ENCODE measurements at regions not wholly inside any gene's neighbourhood (a gene's known extent, or its start where the extent isn't known, plus 50 kb on each side); places are given as distances from the start of the nearest gene placed in this dataset.

DNA sequence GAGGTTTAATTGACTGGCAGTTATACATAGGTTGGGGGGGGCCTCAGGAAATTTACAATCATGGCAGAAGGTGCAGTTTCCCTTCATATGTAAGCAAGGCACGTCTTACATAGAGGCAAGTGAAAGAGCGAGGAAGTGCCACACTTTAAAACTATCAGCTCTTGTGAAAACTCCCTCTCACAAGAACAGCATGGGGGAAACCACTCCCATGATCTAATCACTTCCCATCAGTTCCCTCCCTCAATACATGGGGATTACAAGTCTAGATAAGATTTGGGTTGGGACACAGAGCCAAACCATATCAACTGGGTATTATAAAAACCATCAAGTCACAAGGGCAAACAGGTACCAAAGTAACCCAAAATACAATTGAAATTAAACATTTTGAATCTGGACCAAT lies 182.0 kb upstream of the FAT4 start:
- Histone ChIP-seq H3K9me3 (replicated peaks in 1 of 2; ENCODE audit: control insufficient read depth in 2 of 2, insufficient read depth in 1 of 2, low read depth in 1 of 2, low read length in 2 of 2) (no peaks in the 10 kb centered on the region), H2BK120ac (ENCODE audit: low read depth, low read length) (no peak overlapping the region), H2BK15ac (ENCODE audit: low read length) (no peak overlapping the region), H4K8ac (ENCODE audit: low read depth, low read length) (no peak overlapping the region), H2AFZ (ENCODE audit: low read length) (peak overlapping the region; percentile 4), H2AK5ac (ENCODE audit: low read depth, low read length) (no peak overlapping the region), H2BK12ac (ENCODE audit: low read length) (no peak overlapping the region), H4K91ac (ENCODE audit: low read depth, low read length, poor library complexity) (no peak overlapping the region), H3K27me3 (ENCODE audit: control insufficient read depth in 3 of 3, insufficient read depth in 3 of 3, low read depth in 1 of 3, low read length in 3 of 3) (no peaks in the 10 kb centered on the region), H2BK5ac (ENCODE audit: low read length) (no peak overlapping the region), H3K4me1 (ENCODE audit: control insufficient read depth in 2 of 2, insufficient read depth in 1 of 2, low read depth in 1 of 2, low read length in 2 of 2) (peaks cover 0 to 2% of the 10 kb centered on the region in 2 donors), H3K79me1 (ENCODE audit: low read depth, low read length) (no peaks in the 10 kb centered on the region), H3K36me3 (replicated peaks in 1 of 2; ENCODE audit: control insufficient read depth in 2 of 2, insufficient read depth in 2 of 2, low read length in 2 of 2) (no peaks in the 10 kb centered on the region), H3K9ac (ENCODE audit: low read depth, low read length, poor library complexity) (no peak overlapping the region), H3K4ac (ENCODE audit: low read length) (no peak overlapping the region), H3K4me3 (ENCODE audit: low read length in 2 of 2) (no peak overlapping the region), H3K23ac (ENCODE audit: low read depth, low read length, poor library complexity) (no peak overlapping the region), H3K14ac (ENCODE audit: low read length) (no peak overlapping the region), H3K4me2 (ENCODE audit: insufficient read depth, low read length, poor library complexity, severe bottlenecking) (no peak overlapping the region), H3K18ac (ENCODE audit: low read length) (no peak overlapping the region), H3K27ac (replicated peaks; ENCODE audit: low read length) (no peak overlapping the region)
- no peak for DNase-seq (ENCODE audit: low spot score)
- no CpG with 5 or more reads among the region's 2 CpGs for WGBS, 2 donors (ENCODE audit: extremely low coverage in 2 of 2, insufficient read length in 2 of 2, insufficient replicate concordance in 1 of 2)

DNA sequence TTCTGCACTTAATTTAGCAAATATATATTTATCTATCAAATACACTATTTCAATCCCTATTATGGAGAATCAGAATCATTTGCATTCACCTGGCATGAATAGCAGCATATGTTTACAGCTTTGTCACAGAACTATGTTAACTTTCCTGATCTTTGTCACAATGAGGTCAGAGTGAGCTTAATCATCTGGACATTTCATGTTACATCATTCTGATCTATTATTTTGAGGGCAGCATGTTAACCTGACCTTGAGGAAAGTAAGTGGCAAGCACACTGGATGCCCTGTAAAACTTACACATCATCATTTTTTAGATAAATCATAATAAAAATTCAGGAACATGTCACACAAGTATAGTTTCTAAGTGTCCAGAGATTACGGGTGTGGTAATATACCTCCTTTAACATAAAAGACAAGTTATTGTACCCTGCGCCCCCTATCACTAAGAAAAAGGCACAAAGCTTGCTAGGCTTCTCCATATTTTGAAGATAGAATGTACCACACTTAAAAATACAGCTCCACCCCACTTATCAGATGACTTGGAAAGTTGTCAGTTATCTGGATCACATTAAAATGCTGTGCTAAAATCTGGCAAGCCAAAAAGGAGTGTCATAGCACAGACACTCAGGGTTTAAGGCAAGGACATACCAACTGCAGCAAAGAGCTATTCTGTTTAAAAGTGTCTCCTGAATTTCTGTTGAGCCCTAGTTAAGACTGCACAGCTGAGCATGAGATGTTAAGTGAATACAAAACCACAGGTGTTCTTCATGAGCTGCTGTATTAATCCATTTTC lies 182.7 kb upstream of the FAT4 start:
- H3K4me3 ChIP-seq (ENCODE audit: low read length in 2 of 2) = no peak overlapping the region
- no peaks in the 10 kb centered on the region for H3K79me1 ChIP-seq (ENCODE audit: low read depth, low read length)
- no peak overlapping the region for H2BK5ac ChIP-seq (ENCODE audit: low read length)
- no peak overlapping the region for H2BK120ac ChIP-seq (ENCODE audit: low read depth, low read length)
- no peak overlapping the region for H3K23ac ChIP-seq (ENCODE audit: low read depth, low read length, poor library complexity)
- H3K27me3 ChIP-seq (ENCODE audit: control insufficient read depth in 3 of 3, insufficient read depth in 3 of 3, low read depth in 1 of 3, low read length in 3 of 3) = no peaks in the 10 kb centered on the region
- H4K8ac ChIP-seq (ENCODE audit: low read depth, low read length) = no peak overlapping the region
- no peak overlapping the region for H3K14ac ChIP-seq (ENCODE audit: low read length)
- no peak overlapping the region for H2BK12ac ChIP-seq (ENCODE audit: low read length)
- no peaks in the 10 kb centered on the region for H3K36me3 ChIP-seq (replicated peaks in 1 of 2; ENCODE audit: control insufficient read depth in 2 of 2, insufficient read depth in 2 of 2, low read length in 2 of 2)
- DNase-seq (ENCODE audit: low spot score) = no peak
- no peak overlapping the region for H3K27ac ChIP-seq (replicated peaks; ENCODE audit: low read length)
- H3K4me2 ChIP-seq (ENCODE audit: insufficient read depth, low read length, poor library complexity, severe bottlenecking) = peak overlapping the region; percentile 11
- H2AFZ ChIP-seq (ENCODE audit: low read length) = peak overlapping the region; percentile 4
- H4K91ac ChIP-seq (ENCODE audit: low read depth, low read length, poor library complexity) = no peak overlapping the region
- no CpG with 5 or more reads among the region's 2 CpGs for WGBS, 2 donors (ENCODE audit: extremely low coverage in 2 of 2, insufficient read length in 2 of 2, insufficient replicate concordance in 1 of 2)
- H3K4ac ChIP-seq (ENCODE audit: low read length) = no peak overlapping the region
- no peaks in the 10 kb centered on the region for H3K9me3 ChIP-seq (replicated peaks in 1 of 2; ENCODE audit: control insufficient read depth in 2 of 2, insufficient read depth in 1 of 2, low read depth in 1 of 2, low read length in 2 of 2)
- no peak overlapping the region for H3K9ac ChIP-seq (ENCODE audit: low read depth, low read length, poor library complexity)
- H3K18ac ChIP-seq (ENCODE audit: low read length) = no peak overlapping the region
- no peak overlapping the region for H2BK15ac ChIP-seq (ENCODE audit: low read length)
- no peak overlapping the region for H2AK5ac ChIP-seq (ENCODE audit: low read depth, low read length)
- H3K4me1 ChIP-seq (ENCODE audit: control insufficient read depth in 2 of 2, insufficient read depth in 1 of 2, low read depth in 1 of 2, low read length in 2 of 2) = peaks cover 0 to 2% of the 10 kb centered on the region in 2 donors

DNA sequence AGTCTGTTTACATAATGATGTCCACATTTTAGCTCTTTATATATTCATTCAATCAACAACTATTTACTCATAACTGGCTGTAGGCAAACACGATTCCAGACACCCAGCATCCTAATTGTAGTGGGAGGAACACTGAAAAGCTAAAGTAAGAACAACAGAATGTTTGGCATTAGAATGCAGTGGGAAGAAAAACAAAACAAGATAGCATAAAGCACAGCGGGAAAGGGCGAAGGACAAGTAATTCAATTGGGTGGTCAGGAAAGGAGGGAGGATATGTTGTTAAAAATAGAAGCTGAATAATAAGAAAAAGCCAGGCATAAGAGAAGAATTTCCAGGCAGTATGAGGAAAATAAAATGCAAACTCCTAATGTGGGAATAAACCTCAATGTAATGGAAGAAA lies 189.5 kb upstream of the FAT4 start:
- Histone ChIP-seq H3K9ac (ENCODE audit: low read depth, low read length, poor library complexity) (no peak overlapping the region), H3K27me3 (ENCODE audit: control insufficient read depth in 3 of 3, insufficient read depth in 3 of 3, low read depth in 1 of 3, low read length in 3 of 3) (no peaks in the 10 kb centered on the region), H2AK5ac (ENCODE audit: low read depth, low read length) (no peak overlapping the region), H3K4me3 (ENCODE audit: low read length in 2 of 2) (no peak overlapping the region), H2BK5ac (ENCODE audit: low read length) (no peak overlapping the region), H3K23ac (ENCODE audit: low read depth, low read length, poor library complexity) (no peak overlapping the region), H3K9me3 (replicated peaks in 1 of 2; ENCODE audit: control insufficient read depth in 2 of 2, insufficient read depth in 1 of 2, low read depth in 1 of 2, low read length in 2 of 2) (no peaks in the 10 kb centered on the region), H3K14ac (ENCODE audit: low read length) (no peak overlapping the region), H2BK15ac (ENCODE audit: low read length) (no peak overlapping the region), H4K91ac (ENCODE audit: low read depth, low read length, poor library complexity) (no peak overlapping the region), H2BK12ac (ENCODE audit: low read length) (no peak overlapping the region), H2AFZ (ENCODE audit: low read length) (peak overlapping the region; percentile 50), H3K18ac (ENCODE audit: low read length) (no peak overlapping the region), H3K79me1 (ENCODE audit: low read depth, low read length) (no peaks in the 10 kb centered on the region), H3K4me2 (ENCODE audit: insufficient read depth, low read length, poor library complexity, severe bottlenecking) (no peak overlapping the region), H3K36me3 (replicated peaks in 1 of 2; ENCODE audit: control insufficient read depth in 2 of 2, insufficient read depth in 2 of 2, low read length in 2 of 2) (no peaks in the 10 kb centered on the region), H4K8ac (ENCODE audit: low read depth, low read length) (no peak overlapping the region), H3K27ac (replicated peaks; ENCODE audit: low read length) (no peak overlapping the region), H3K4me1 (ENCODE audit: control insufficient read depth in 2 of 2, insufficient read depth in 1 of 2, low read depth in 1 of 2, low read length in 2 of 2) (peaks cover 4 to 5% of the 10 kb centered on the region in 2 donors), H3K4ac (ENCODE audit: low read length) (no peak overlapping the region), H2BK120ac (ENCODE audit: low read depth, low read length) (no peak overlapping the region)
- peak; percentile 11 for DNase-seq (ENCODE audit: low spot score)
- WGBS, 2 donors (ENCODE audit: extremely low coverage in 2 of 2, insufficient read length in 2 of 2, insufficient replicate concordance in 1 of 2) = no CpG with 5 or more reads among the region's 3 CpGs

DNA sequence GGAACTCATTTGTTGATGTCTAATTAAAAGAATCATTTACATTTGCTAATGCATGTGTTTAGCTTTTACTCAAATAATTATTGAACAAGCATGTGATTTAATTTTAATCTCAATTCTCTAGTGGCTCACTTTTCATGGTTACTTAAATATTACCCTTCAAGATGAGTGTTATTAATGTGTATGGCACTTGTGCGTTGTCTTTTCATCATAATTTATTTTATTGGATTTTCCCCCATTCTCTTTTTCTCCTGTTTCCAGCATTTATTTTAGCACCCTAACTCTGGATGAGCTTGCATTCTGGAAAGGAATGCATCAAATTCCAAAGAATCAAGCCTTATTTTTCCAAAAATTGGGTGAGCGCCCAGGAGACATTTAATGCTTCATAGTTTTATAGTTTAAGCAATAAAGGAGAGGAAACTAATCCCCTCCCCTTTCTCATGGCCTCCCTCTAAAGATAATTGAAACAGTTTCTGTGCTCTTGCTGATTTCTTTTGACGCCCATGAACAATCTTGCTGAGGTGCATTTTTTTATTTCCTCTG lies 191.1 kb upstream of the FAT4 start:
- Histone ChIP-seq H3K18ac (ENCODE audit: low read length) (no peak overlapping the region), H2AFZ (ENCODE audit: low read length) (no peak overlapping the region), H3K4me1 (ENCODE audit: control insufficient read depth in 2 of 2, insufficient read depth in 1 of 2, low read depth in 1 of 2, low read length in 2 of 2) (peaks cover 4 to 5% of the 10 kb centered on the region in 2 donors), H3K36me3 (replicated peaks in 1 of 2; ENCODE audit: control insufficient read depth in 2 of 2, insufficient read depth in 2 of 2, low read length in 2 of 2) (no peaks in the 10 kb centered on the region), H3K27me3 (ENCODE audit: control insufficient read depth in 3 of 3, insufficient read depth in 3 of 3, low read depth in 1 of 3, low read length in 3 of 3) (no peaks in the 10 kb centered on the region), H2BK12ac (ENCODE audit: low read length) (no peak overlapping the region), H2BK15ac (ENCODE audit: low read length) (no peak overlapping the region), H2BK120ac (ENCODE audit: low read depth, low read length) (no peak overlapping the region), H3K4ac (ENCODE audit: low read length) (no peak overlapping the region), H3K27ac (replicated peaks; ENCODE audit: low read length) (no peak overlapping the region), H2BK5ac (ENCODE audit: low read length) (no peak overlapping the region), H3K23ac (ENCODE audit: low read depth, low read length, poor library complexity) (no peak overlapping the region), H3K4me3 (ENCODE audit: low read length in 2 of 2) (no peak overlapping the region), H3K9ac (ENCODE audit: low read depth, low read length, poor library complexity) (no peak overlapping the region), H3K9me3 (replicated peaks in 1 of 2; ENCODE audit: control insufficient read depth in 2 of 2, insufficient read depth in 1 of 2, low read depth in 1 of 2, low read length in 2 of 2) (no peaks in the 10 kb centered on the region), H3K79me1 (ENCODE audit: low read depth, low read length) (no peaks in the 10 kb centered on the region), H3K4me2 (ENCODE audit: insufficient read depth, low read length, poor library complexity, severe bottlenecking) (no peak overlapping the region), H3K14ac (ENCODE audit: low read length) (no peak overlapping the region), H2AK5ac (ENCODE audit: low read depth, low read length) (no peak overlapping the region), H4K91ac (ENCODE audit: low read depth, low read length, poor library complexity) (no peak overlapping the region), H4K8ac (ENCODE audit: low read depth, low read length) (no peak overlapping the region)
- WGBS, 2 donors (ENCODE audit: extremely low coverage in 2 of 2, insufficient read length in 2 of 2, insufficient replicate concordance in 1 of 2) = no CpG with 5 or more reads among the region's 3 CpGs
- no peak for DNase-seq (ENCODE audit: low spot score)
